Stimulated activated naive CD8-positive, alpha-beta T cell treated with anti-CD3 and anti-CD28 coated beads, Interleukin-15, Interleukin-2, amounts not matched to agents 100 ng/mL and 50 ng/mL, for 24 hours (primary cell): ENCODE measurements at regions not wholly inside any gene's neighbourhood (a gene's known extent, or its start where the extent isn't known, plus 50 kb on each side); places are given as distances from the start of the nearest gene placed in this dataset.
A peak's percentile ranks its signal among the peaks of the same experiment; 100 is the strongest.

Experiments used
- H3K27ac Mint-ChIP-seq: one replicate; pipeline ENCODE4 v1.8.0; 2021; ENCODE audit warnings: mild to moderate bottlenecking, mixed read lengths
- H3K27me3 Mint-ChIP-seq: one replicate; pipeline ENCODE4 v1.8.0; 2021; ENCODE audit warnings: mixed read lengths
- H3K36me3 Mint-ChIP-seq: one replicate; pipeline ENCODE4 v1.8.0; 2021; ENCODE audit warnings: low read depth, mixed read lengths
- H3K4me1 Mint-ChIP-seq: one replicate; pipeline ENCODE4 v1.8.0; 2021; ENCODE audit warnings: low read depth, mixed read lengths
- H3K4me3 Mint-ChIP-seq: one replicate; pipeline ENCODE4 v1.8.0; 2021; ENCODE audit warnings: mild to moderate bottlenecking, mixed read lengths
- H3K9me3 Mint-ChIP-seq: one replicate; pipeline ENCODE4 v1.8.0; 2021; ENCODE audit warnings: mixed read lengths

DNA sequence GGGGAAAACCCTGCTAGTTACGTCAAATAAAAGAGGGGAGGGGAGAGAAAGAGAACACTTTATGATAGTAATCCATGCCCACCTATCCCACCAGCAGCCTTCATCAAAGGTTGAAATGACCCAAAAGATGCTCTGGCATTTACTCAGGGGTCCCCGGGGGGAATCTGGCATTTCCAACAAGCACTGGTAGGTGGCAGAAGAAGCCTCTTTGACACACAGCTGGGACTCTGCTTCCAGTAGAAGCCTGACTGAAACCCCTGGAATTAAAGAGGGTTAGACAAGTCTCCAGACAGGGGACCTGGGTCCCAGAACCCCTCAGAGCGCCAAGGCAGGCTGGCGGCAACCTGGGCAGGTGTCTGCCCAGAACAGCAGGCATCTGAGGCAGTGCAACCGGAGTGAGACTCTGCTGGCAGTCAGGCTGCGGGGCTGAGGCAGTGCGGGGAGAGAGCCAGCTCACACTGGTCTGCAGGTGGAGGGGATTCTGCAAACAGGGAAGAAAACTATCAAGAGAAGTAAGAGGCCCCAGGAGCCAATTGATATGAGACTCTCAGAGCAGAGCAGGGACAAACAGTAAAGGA lies 85.0 kb upstream of the CAPRIN2 start:
- Mint-ChIP-seq H3K27me3 (peaks cover 24% of the 10 kb centered on the region), H3K4me1 (no peaks in the 10 kb centered on the region), H3K36me3 (no peaks in the 10 kb centered on the region), H3K9me3 (no peaks in the 10 kb centered on the region), H3K4me3 (no peak overlapping the region), H3K27ac (no peak overlapping the region)

DNA sequence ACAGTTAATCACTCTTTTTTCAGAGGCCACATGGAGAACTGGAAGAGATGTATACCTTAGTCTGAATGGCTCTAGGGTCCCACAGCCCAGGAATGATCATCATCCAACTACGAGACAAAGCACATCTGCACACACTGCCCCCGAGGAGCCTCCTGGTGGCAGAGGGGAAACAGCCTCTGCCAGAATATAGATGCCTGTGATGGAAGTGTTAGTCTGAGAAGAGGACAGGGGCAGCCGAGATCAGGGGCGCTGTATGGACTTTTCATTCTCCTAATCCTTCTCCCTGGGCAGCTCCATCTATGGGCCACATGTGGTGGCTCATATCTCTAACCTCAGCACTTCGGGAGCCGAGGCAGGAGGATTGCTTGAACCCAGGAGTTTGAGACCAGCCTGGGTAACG lies 82.8 kb upstream of the CAPRIN2 start:
- Mint-ChIP-seq H3K4me3 (no peak overlapping the region), H3K36me3 (no peaks in the 10 kb centered on the region), H3K27me3 (peaks cover 34% of the 10 kb centered on the region), H3K27ac (no peak overlapping the region), H3K4me1 (no peaks in the 10 kb centered on the region), H3K9me3 (no peaks in the 10 kb centered on the region)

DNA sequence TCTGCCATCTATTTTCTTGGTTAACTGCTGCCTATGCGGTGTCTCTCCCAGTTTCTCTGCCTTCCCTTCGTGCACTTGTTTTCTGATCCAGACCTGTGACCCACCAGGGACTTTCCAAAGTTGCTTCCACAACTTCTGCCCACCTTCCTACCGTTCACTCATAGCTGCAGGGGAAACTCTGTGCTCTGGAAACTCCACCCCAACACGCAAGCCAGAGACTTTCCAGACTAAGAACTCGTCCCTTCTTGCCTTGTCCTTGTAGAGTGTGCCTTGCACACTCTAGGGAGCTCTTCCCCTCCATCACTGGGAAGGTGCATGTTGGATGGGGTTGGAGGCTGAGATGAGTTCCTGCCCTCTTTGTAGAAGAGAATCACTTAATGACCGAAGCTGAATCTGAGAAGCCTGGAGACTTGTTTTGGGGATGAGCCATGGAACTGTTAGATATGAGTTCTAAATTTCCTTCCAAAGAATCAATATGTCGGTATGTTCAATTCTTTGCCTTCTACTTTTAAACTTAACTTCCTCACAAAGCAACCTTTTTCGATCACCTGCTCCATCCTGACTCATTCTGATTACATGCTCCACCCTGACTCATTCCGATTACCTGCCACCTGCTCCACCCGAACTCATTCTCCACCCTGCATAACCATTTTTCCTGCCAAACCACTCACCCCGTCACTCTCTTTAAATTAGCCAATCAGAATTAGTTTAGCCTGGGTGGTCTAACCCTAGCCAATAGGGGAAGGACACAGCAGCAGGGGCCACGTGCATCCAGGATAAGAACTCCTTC lies 82.1 kb upstream of the CAPRIN2 start:
- Mint-ChIP-seq H3K36me3 (no peaks in the 10 kb centered on the region), H3K27ac (no peak overlapping the region), H3K4me1 (no peaks in the 10 kb centered on the region), H3K4me3 (no peak overlapping the region), H3K27me3 (peaks cover 38% of the 10 kb centered on the region), H3K9me3 (peaks cover 3% of the 10 kb centered on the region)

DNA sequence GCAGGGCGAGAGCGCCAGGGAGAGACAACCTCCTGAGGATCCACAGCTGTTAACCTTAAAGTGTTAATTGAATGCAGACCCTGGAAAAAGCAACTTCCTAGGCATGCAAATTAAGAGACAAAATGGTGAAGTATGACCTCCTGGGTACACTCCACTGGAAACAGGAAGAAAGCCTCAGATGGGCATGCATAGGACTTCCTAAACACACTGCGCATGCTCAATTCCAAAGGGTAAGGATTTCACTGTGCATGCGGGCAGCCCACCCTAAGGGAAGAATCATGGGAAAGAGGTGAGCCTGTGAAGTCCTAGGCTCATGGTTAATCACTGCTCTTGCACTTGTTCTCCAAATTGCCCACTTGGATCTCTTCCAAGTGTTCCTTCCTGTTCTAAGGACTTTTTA lies 80.5 kb upstream of the CAPRIN2 start:
- Mint-ChIP-seq H3K4me1 (no peaks in the 10 kb centered on the region), H3K4me3 (no peak overlapping the region), H3K27me3 (peaks cover 40% of the 10 kb centered on the region), H3K36me3 (no peaks in the 10 kb centered on the region), H3K27ac (no peak overlapping the region), H3K9me3 (peaks cover 4% of the 10 kb centered on the region)

DNA sequence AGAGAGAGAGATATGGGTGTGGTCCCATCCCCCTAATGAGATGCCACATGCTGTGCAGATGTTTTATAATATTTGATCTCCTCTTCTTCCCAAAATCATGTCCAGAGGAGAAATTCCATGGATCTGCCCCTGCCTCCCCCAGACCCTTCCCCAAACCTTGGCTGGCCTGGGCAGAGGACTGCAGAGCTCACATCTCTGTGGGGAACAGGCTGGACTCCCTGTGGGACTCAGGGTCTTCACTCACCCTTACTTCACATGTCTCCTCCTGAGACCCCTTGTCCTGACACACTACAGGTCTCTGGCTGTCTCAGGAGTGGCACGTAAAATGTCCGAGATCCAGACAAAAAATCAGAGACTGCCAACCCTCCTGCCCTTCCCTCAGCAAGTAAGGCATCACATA lies 76.0 kb upstream of the CAPRIN2 start:
- Mint-ChIP-seq H3K9me3 (peaks cover 4% of the 10 kb centered on the region), H3K27ac (no peak overlapping the region), H3K27me3 (peaks cover 46% of the 10 kb centered on the region), H3K4me1 (no peaks in the 10 kb centered on the region), H3K36me3 (no peaks in the 10 kb centered on the region), H3K4me3 (no peak overlapping the region)

DNA sequence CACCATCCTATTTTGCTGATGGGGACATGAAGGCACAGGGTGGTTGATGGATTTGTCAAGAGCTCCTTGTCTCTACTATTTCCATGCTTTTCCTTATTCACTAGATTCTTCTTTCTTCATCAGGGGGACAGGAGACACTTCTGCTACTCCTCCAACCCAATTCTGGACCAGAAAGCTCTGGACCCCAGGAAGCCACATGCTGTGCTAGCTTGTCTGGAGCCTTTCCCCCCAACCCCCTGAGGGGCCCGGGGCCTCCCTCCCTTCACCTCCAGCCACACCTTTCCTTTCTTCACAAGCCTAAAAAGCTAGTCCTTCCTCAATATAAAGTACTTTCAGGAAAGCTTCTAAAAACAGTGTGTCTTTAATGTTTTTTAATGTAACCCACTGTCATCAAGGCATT lies 75.1 kb upstream of the CAPRIN2 start:
- no peak overlapping the region for H3K27ac Mint-ChIP-seq
- H3K36me3 Mint-ChIP-seq: no peaks in the 10 kb centered on the region
- no peak overlapping the region for H3K4me3 Mint-ChIP-seq
- H3K27me3 Mint-ChIP-seq: peaks cover 46% of the 10 kb centered on the region
- H3K4me1 Mint-ChIP-seq: no peaks in the 10 kb centered on the region
- peaks cover 4% of the 10 kb centered on the region for H3K9me3 Mint-ChIP-seq

DNA sequence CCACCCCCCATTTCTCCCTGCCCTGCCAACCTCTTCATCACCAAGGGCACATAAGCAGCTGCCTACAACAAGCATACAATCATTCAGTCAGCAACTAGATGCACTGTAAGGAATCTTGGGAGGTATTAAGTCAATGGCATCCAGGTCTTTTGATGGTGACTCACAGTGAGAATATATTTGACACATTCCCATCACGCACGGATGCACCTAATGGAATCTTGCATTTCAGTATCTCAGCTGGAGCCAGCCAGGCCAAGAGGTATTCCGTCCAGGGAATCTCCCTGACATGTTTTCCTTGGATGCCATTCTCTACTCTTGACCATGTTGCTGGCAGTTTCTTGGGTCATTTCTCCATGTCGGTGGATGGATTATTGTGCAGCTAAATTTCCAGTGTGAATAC lies 73.9 kb upstream of the CAPRIN2 start:
- Mint-ChIP-seq H3K36me3 (no peaks in the 10 kb centered on the region), H3K9me3 (peaks cover 4% of the 10 kb centered on the region), H3K27ac (no peak overlapping the region), H3K4me1 (no peaks in the 10 kb centered on the region), H3K4me3 (no peak overlapping the region), H3K27me3 (peaks cover 48% of the 10 kb centered on the region)

DNA sequence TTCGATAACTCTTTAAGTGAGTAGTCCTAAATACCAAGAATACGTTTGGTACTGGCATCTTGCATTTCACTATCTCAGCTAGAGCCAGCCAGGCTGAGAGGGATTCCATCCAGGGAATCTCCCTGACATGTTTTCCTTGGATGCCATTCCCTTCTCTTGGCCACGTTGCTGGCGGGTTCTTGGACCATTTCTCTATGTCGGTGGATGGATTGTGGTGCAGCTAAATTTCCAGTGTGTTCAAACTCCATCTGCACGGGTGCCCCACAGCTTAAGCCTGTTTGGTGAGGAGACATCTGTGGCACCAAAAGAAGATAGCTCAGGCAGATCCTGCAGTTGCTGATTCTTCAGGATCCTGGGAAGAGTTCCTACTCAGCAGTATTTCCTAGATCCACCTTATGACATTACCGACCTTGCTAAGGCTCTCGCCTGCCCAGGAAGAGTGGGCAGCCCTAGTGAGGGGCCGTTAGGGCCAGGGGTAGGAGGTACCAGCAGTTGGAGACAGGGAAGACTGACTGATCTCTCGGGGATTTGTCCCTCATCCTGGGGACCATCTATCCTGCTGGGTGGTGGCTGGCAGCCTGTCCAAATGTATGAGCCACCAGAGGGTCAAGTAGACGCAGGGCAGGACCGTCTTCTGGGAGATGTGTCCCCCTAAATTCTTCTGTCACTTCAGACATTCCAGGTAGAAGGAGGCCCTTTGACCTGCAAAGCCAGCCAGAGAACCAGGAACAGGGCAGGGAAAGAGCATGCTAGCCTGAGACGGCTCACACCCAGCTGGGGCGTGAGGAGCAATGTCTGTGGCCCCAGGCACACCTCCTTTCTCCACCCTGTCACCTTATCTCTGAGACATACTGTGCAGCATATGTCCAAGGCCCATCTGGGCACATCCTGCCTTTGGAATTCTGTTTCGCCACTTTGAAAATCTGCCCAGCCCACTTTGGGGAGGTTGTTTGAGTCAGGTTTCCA lies 72.6 kb upstream of the CAPRIN2 start:
- Mint-ChIP-seq H3K9me3 (peaks cover 4% of the 10 kb centered on the region), H3K36me3 (no peaks in the 10 kb centered on the region), H3K27ac (no peak overlapping the region), H3K4me1 (peaks cover 11% of the 10 kb centered on the region), H3K27me3 (peaks cover 53% of the 10 kb centered on the region), H3K4me3 (no peak overlapping the region)

DNA sequence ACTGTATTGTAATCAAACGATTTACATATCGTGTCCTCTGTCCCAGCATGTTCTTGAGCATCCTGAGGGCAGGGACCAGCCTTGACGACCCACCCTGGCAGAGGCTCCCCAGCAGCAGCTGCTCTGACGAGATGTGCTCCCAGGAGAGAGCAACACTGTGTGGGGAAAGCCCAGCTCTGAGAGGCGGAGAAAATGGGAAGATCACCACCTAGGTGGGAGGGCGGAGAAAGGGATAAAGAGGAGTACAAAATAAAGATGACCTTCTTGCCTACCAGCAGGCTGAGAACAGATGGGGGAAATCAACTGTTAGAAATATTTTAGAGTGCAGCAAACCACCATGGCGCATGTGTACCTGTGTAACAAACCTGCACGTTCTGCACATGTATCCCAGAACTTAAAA lies 71.5 kb upstream of the CAPRIN2 start:
- Mint-ChIP-seq H3K27me3 (peaks cover 55% of the 10 kb centered on the region), H3K4me1 (peaks cover 19% of the 10 kb centered on the region), H3K4me3 (no peak overlapping the region), H3K27ac (no peak overlapping the region), H3K36me3 (no peaks in the 10 kb centered on the region), H3K9me3 (no peaks in the 10 kb centered on the region)

DNA sequence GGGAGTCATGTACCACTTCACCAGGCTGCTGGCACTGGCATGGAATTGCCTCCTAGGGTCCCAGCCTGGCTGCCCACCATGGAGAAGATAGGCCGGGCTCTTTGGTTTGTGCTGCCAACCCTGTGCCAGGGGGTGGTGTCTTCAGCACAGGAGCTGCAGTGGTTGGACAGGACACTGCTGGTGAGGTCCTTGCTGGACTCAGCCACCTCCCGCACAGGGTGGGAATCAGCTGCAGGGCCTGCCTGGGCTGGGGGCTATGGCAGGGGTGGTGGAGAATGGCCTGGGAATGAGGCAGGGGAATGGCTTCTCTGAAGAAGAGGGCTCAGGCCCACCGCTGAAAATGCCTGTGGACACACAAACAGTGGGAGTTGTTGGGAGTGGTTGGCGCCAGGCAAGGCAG lies 70.6 kb upstream of the CAPRIN2 start:
- H3K27ac Mint-ChIP-seq: no peak overlapping the region
- no peaks in the 10 kb centered on the region for H3K36me3 Mint-ChIP-seq
- peaks cover 64% of the 10 kb centered on the region for H3K27me3 Mint-ChIP-seq
- no peak overlapping the region for H3K4me3 Mint-ChIP-seq
- H3K9me3 Mint-ChIP-seq: no peaks in the 10 kb centered on the region
- peaks cover 19% of the 10 kb centered on the region for H3K4me1 Mint-ChIP-seq

DNA sequence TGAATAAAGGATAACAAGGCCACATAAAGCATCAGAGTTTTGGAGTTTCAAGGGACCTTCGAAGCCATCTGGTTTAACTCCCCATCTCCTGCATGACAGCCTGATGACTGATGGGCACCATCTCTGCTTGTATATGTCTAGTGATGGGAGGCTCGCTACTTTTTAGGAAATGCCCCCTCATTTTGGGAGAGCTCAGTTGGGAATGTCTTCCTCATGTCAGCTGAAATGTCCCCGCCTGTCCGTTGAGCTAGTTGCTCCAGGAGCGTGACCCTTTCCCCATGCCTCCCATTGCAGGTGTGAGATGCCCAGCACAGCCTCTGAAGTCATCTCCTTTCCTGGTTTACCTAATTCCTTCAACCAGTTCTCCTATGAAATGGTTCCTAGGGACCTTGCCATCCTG lies 69.6 kb upstream of the CAPRIN2 start:
- H3K36me3 Mint-ChIP-seq: no peaks in the 10 kb centered on the region
- H3K9me3 Mint-ChIP-seq: no peaks in the 10 kb centered on the region
- no peak overlapping the region for H3K4me3 Mint-ChIP-seq
- H3K27me3 Mint-ChIP-seq: peaks cover 64% of the 10 kb centered on the region
- peaks cover 19% of the 10 kb centered on the region for H3K4me1 Mint-ChIP-seq
- no peak overlapping the region for H3K27ac Mint-ChIP-seq

DNA sequence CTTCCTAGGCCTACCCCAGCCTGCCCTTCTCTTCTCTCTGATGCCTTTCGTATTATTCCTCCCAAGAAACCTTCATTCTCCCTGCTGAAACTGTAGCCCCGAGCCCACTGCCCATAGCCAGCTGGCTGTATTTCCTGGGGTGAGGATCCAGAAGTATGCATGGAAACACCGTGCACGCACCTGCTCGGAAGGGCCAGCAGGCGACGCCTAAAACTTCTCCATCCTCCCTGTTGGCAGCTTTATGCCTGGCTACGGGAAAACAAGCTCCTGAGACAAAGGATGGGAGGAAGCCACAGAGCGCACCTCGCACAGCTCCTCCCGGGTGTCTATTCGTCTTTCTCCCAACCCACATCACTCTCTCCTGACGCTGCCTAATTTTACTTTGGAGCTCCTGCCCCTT lies 69.0 kb upstream of the CAPRIN2 start:
- Mint-ChIP-seq H3K4me3 (no peak overlapping the region), H3K36me3 (no peaks in the 10 kb centered on the region), H3K9me3 (no peaks in the 10 kb centered on the region), H3K27ac (no peak overlapping the region), H3K4me1 (peaks cover 19% of the 10 kb centered on the region), H3K27me3 (peaks cover 65% of the 10 kb centered on the region)

DNA sequence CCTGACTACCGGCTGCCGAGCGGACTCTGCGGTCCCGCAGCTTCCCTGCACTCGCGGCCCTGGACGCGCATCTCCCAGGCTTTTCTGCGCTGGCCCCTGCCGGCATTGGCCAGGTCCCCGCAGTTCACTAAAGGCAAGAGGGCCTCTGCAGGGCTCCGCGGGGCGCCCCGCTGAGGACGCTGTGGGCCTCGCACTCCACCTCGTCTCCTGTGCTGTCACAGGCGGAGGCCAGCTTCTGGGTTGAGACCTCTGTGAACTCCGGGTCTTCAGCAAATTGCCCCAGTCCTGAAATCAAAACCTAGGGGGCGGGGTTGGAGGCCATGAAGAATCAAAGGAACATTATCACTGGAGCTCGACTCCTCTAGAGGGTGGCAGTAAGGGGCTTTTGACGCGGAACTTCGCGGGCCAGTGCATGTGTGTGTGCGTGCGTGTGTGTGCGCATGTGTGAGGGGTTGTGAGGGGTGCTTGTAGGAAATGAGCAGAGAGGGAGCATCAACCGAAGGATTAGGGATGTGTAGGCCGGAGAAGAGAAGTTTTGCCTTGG lies 68.5 kb upstream of the CAPRIN2 start:
- Mint-ChIP-seq H3K27me3 (peaks cover 71% of the 10 kb centered on the region), H3K4me1 (peaks cover 19% of the 10 kb centered on the region), H3K36me3 (no peaks in the 10 kb centered on the region), H3K9me3 (no peaks in the 10 kb centered on the region), H3K4me3 (peak overlapping the region; percentile 72), H3K27ac (no peak overlapping the region)

DNA sequence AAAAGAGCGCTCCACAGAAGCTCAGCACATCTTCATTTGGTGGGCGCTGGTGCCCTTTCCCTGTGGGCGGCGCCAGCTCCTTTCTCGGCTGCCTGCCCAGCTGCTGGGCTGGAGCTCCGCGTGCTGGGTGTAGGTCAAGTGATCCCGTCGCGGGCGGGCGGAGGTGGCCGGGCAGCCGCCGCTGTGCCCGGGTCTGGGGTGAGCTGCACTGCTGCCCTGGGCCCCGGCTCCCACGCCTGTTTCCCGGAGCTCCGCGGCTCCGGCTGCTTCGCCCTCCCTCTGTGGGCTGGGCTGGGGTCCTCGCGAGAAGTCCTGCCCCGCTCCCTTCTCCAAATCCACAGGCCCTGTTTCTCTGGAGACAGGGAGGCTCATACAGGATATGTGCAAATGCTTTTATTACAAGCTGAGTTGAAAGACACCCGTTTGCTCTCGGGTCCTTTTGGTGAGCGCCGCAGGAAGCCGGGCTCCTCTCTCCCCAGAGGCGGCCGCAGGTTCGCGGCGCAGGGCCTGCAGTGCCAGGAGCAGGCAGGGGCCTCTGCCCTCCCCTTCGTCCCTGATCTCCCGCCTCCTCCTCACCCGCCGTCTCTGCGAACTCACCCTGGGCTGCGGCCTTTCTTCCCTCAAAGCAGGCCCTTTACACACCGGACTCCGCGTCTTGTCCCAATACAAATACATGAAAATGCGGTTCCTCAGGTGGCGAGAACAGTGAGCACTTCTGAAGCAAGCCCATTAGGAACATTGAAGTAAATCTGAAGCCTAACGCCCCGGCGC lies 67.8 kb upstream of the CAPRIN2 start:
- Mint-ChIP-seq H3K4me3 (peak overlapping the region; percentile 72), H3K27ac (no peak overlapping the region), H3K36me3 (no peaks in the 10 kb centered on the region), H3K9me3 (no peaks in the 10 kb centered on the region), H3K4me1 (peaks cover 19% of the 10 kb centered on the region), H3K27me3 (peaks cover 69% of the 10 kb centered on the region)
